ENCODE measurements at regions not wholly inside any gene's neighbourhood (a gene's known extent, or its start where the extent isn't known, plus 50 kb on each side); places are given as distances from the start of the nearest gene placed in this dataset.
"Not testable (repeated sequence)": the region's sequence is repeated elsewhere in the genome, so short reads cannot be mapped to it uniquely, and the experiment has no call there.

DNA sequence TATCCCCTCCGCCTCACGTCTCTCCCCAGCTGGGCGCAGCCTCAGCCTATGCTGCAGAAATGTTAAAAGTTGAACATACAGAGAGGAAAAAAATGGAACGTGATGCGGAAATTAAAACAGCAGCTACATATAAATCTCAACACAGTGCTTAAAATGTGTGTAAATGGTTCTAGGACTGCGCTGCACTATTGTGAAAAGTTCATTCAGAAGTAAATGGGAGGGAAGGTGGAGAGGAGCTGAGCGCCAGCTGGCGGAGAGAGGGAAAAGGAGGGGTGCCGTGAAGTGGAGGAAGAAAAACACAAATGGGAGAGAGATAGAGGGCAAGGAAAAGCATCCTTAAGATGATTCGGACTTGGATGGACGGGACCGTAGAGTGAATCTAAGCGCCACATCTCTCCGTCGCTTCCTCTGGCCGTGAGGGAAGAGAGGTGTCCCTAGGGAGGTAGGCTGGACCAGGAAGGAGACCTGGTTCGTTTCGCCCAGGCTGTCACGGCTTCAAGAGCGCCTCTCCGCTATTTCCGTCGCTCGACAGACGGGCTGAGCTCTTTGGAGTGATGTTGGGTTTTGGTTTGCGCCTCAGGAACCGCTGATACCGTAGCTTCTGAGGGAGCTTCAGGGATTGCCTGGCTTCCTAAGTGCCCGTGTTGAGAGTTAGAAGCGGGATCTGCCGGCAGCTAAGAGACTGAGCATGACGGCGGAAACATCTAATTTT is 113.7 kb downstream of the TRIM27 start:
- DNase-seq: no peak

DNA sequence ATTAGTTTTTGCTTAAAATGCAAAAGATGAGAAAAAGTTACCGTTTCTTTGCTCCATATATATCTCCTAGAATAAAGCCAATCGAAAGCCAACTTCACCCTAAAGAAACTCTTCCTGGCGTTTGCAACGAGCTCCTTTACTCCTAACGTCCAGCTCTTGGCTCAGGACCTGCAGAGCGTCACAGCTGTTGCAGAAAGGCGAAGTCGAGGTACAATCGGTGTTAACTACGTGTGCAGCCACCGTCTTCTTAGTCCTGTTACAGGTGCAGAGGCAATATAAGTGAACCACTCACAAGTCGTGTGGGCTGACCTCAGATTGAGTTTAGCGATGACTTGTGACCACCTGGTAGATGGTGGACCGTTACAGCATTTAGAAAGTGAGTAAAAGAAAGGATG is 113.1 kb downstream of the TRIM27 start:
- no peak for DNase-seq

DNA sequence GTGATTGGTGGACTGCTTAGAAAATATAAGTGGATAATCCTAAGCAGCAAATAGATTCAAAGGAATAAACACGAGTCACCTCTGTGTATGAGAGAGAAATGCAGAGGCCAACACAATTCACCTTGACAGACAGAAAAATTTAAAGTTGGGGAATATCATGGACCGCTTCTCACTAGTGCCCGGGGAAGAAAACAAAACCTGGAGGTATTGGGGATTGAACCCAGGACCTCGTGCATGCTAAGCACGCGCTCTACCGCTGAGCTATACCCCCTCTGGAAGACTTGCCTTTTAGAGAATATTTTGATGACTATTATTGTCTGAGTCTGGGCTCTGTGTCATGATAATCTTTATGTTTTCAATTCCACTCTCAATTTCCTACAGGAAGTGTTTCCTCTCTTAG is 111.9 kb downstream of the TRIM27 start:
- no peak for DNase-seq

DNA sequence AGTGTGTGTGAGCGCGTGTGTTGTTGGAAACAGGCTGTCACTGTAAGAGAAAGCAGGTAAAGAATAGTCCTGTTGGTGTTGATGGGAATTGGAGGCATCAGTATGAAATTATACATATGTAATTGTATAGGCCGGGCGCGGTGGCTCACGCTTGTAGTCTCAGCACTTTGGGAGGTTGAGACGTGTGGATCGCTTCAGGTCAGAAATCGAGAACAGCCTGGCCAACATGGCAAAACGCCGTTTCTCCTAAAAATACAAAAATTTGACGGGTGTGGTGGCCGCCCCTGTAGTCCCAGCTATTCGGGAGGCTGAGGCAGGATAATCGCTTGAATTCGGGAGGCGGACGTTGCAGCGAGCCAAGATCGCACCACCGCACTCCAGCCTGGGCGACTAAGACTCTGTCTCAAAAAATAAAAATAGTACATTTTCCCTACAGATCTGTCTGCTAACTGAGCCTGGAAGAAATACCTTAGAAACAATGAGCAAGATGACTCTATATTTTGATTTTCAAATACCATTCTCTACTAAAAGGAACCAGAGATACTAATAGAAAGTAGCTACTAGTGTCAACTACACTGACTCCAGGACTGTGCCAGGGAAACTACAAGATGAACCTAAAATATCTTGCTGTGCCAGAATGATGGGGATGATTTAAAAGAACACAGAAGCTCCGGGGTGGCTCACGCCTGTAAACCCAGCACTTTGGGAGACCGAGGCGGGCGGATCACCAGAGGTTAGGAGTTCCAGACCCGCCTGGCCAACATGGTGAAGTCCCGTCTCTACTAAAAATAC is 110.8 kb downstream of the TRIM27 start:
- DNase-seq: no peak

DNA sequence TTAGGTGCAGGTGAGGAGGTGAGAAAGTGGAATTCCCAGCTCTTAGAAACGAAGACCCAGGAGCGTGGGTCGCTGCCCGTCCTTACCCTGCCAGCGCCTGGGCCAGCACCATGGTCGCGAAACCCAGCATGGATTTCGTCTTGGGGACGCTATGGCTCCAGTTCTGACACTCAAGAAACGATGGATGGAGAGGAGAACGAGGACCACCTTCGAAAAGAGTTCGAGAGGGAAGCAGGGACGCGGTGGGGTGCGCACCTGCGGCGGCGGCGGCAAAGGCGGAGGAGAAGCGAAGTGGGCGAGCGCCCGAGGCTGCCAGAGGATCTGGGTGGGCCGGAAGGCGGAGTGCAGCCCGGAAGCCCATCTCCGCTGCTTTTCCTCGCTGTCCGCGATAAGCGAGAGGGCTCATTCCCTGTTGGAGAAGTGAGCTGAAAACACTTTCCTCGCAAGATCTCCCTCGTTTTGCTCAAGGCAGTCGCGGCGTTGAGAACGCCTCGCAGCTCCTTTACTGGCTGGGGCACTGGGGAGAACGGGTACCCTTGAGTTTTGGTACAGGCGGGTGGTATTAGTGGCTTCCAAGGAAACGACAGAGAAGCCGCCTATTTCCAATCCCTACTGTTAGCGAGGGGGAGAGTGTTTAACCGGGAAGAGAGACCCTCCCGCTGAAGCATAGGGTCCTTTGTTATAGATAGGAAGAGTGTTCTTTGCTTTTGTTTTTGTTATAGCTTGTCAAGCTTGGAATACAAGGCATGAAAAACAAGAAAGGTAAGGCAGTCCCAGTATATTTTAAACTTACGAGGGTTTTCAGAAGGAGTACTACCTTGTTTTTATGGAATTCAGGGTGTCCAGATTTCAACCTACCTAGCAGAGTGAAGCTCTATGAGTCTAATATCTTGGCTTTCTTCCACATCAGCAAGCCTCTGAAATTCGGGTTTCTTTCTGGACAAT is 109.5 kb downstream of the TRIM27 start:
- DNase-seq: no peak

DNA sequence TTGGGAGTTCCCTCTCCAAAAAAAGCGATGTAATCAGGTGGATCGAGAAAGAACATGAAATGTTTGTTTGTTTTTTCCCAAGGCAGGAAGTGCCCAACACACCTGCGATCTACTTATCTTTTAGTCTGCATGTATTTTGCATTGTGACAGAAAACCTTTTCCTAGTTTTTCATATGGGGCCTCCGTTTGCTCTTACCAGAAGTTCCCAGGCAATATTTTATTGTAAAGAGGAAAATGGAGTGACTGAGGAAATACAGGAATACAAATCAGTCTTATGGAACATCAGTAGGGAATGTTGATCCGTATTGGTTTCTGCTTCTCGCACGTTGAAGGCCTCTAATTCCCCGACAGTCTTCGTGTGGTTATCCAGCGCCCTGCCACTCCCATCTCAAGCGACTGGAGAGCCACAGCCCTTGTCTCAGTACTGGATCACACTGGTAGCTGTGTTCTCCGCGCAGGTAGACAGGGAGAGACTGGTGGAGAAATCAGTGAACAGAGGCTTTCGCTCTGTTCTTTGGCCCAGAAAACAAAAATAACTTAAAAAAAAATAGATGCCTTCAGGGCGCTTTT is 107.4 kb downstream of the TRIM27 start:
- DNase-seq: no peak

DNA sequence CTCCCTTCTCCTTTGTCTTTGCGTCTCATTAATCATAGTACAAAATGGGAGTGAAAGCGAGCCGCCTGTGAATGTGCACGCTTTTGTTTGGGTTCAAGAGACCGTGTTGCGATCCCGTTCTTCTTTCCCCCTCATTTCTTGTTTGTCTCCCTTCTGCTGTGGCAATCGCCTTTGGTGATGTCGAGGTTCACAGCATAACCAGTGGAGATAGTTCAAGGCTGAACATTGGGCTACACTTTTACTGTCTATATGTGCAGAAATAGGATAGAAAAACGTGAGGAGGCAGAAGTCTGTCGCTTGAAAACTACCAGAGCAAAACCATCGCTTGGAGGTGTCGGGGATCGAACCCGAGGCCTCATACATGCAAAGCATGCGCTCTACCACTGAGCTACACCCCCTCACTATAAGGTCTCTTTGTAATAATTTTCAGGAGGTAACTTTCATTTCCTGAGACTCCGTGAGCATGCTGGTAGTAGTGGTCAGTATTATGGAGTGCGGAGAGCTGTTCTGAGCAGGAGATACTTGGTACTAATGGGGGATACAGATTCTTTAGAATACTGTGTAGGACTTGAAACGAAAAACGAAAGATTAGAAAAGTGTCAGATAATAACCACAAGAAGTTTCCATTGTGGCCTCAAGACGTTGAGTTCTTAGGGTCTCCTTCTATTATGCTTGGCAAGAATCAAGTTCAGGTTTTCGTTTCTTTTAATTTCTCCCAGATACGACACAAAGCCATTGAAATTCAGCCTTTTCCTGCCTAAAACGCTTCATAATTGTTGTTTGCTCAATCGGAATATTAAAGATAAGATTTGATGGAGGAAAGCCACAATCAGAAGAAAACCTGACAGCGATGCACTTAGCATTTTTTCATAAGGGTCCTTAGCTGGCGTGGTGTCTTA is 106.6 kb downstream of the TRIM27 start:
- no peak for DNase-seq

DNA sequence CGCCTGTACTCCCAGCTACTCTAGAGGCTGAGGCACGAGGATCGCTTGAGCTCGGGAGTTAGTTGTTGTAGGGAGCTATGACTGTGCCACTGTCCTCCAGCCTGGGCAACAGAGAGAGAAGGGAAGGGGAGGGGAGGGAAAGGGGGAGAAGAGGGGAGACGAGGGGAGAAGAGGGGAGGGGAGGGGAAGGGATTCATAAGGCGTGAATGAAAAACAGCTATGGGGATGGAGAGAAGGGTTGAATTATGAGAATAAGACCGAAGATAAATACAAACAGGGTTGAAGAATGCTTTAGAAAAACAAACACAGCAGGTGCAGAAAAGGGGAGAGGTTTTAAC is 106.0 kb downstream of the TRIM27 start:
- DNase-seq: no peak

DNA sequence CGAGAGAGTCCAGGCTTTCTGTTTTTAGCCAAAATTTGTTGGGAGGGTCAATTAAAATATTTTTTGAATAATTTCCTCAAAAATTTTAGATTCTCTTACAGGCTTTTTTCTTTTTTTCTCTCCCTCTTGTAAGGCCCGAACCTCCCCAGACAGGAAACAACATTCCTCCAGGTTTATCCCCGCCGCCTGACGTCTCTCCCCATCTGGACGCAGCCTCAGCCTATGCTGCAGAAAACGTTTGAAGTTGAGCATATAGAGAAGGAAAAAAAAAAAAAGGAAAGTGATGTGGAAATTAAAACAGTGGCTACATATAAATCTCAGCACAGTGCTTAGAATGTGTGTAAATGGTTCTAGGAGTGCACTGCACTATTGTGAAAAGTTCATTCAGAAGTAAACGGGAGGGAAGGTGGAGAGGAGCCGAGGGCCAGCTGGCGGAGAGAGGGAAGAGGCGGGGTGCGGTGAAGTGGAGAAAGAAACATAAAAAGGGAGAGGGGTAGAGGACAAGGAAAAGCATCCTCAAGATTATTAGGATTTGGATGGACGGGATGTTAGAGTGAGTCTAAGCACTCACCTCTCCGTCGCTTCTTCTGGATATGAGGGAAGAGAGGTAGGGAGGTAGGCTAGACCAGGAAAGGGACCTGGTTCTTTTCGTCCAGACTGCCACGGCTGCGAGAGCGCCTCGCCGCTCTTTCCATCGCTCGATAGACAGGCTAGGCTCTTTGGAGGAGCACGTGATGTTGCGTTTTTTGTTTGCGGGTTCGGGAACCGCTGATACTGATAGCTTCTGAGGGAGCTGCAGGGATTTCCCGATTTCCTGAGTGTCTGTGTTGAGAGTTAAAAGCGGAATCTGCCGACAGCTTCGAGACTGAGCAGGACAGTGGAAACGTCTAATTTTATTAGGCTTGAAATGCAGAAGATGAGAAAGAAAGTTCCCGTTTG is 98.7 kb downstream of the TRIM27 start:
- DNase-seq: no peak

DNA sequence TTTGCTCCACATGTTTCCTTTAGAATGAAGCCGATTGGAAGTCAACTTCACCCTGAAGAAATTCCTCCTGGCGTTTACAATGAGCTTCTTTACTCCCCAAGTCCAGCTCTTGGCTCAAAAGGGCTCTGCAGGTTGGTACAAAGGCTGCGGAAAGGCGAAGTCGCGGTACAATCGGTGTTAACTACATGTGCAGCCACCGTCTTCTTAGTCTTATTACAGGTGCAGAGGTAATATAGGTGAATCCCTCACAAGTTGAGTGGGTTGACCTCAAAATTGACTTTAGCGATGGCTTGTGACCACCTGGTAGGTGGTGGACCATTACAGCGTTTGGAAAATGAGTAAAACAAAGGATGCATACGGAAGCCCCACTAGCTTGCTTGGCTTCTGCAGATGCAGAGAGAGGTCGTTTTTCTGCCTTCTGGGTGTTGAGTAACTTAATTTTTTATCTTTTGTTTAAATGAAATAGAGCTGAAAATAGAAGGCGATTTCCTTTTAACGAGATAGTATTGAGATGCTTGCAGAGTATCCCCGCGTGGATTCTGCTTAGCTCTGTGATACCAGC is 98.0 kb downstream of the TRIM27 start:
- no peak for DNase-seq

DNA sequence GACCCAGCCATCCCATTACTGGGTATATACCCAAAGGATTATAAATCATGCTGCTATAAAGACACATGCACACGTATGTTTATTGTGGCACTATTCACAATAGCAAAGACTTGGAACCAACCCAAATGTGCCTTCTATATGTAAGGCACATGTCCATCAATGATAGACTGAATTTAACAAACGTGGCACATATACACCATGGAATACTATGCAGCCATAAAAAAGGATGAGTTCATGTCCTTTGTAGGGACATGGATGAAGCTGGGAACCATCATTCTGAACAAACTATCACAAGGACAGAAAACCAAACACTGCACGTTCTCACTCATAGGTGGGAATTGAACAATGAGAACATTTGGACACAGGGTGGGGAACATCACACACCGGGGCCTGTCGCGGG is 92.1 kb downstream of the TRIM27 start:
- DNase-seq: not testable (repeated sequence)

DNA sequence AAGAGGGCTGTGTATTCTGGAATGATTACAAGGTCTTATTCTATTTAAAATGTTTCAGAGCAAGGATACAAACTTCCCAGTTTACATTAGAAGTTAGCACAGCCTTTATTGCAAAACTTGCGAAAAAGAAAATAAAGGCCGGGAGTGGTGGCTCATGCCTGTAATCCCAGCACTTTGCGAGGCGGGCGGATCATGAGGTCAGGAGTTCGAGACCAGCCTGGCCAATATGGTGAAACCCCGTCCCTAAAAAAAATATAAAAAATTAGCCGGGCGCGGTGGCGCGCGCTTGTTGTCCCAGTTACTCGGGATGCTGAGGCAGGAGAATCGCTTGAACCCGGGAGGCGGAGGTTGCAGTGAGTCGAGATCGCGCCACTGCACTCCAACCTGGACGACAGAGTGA is 87.1 kb downstream of the TRIM27 start:
- DNase-seq: not testable (repeated sequence)

DNA sequence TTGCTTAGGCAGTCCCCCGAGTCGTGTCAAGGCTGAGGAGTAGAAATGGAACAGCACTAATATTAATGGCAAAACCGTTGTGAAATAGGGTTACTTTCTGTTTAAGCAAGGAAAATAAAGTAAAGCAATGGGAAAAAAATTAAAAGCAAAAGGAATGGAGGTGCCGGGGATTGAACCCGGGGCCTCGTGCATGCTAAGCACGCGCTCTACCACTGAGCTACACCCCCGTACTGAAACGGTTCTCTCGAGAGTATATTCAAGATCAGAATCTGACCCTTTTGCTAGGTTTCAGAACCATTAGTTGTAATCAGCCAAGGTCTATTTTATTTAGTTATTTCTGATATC is 85.5 kb downstream of the TRIM27 start:
- DNase-seq: peak; percentile 89

DNA sequence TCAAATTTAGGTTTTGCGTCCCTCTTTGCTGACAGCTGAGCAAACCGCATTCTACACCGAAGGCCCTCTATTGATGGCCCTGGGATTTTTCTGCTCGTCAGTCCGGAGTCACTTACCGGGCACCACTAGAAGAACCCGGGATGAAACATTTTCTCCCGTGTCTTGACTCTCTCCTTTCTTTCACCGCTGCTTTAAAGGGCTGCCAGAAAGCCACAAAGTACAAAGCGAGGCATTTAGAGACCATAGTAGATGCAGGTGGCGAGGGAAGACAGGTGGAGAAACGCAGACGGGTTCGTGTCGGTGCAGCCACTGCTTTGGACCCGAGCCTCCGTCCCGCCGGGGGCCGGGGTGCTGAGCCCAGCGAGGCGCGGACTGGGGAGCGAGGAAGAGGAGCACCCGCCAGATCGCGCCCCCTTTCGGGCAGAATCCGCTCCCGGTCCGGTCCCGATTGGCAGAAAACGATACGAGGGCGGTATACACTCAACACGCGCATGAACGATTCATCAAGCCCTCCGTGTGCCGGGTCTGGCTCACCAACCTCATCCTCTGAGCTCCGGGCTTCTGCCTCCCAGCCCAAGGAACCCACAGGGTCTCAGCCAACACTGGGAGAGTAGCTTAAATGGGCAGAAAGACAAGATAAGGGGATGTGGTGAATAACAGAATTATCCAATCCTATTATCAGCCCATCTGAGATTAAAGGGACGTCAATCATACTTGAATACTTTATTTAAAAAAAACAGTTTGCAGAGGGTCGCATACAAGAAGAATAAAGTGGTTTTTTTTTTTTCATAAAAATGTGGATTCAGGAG is 84.9 kb downstream of the TRIM27 start:
- DNase-seq: peak; percentile 85

DNA sequence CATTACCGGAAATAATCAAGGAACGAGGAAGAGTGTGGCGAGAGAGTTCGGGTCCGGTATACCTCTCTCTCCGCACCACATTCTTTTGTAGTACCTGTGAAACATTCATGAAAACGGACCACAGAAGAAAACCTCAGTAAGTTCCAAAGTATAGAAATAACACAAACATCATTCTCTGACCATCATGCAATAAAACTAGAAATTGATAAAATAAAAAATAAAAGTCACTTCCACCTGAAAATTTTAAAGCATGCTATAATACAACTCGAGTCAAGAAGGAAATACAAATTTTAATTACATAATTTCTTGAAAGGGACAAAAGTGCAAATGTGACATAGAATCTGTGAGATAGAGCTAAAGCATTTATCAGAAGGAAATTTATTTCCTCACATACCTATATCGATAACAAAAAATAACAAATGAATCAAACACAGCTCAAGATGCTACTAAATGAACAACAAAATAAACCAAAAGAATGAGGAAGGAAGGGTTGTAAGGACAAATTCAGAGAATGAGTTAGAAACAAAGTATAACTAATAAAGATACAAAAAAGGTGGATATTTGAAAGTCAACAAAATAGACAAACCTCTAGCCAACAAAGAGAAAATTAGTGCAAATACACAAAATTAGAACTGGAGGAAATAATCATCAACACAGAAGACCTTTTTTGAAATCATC is 84.2 kb downstream of the TRIM27 start:
- no peak for DNase-seq

DNA sequence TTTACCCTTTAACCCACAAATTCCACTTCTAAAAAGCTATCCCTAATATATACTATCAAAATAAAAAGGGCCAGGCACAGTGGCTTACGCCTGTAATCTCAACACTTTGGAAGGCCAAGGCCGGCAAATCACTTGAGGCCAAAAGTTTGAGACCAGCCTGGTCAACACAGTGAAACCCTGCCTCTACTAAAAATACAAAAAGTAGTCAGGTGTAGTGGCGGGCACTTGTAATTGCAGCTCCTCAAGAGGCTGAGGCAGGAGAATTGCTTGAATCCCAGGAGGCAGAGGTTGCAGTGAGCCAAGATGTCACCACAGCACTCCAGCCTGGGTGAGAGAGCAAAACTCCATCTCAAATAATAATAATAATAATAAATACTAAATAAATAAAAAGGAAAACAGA is 82.5 kb downstream of the TRIM27 start:
- no peak for DNase-seq

DNA sequence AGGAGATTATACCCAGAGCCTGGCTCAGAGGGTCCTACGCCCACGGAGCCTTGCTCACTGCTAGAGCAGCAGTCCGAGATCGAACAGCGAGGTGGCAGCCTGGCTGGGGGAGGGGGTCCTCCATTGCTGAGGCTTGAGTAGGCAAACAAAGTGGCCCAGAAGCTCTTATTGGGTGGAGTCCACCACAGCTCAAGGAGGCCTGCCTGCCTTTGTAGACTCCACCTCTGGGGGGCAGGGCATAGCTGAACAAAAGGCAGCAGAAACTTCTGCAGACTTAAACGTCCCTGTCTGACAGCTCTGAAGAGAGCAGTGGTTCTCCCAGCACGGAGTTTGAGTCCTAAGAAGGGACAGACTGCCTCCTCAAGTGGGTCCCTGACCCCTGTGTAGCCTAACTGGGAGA is 75.0 kb downstream of the TRIM27 start:
- peak; percentile 64 for DNase-seq

Data from CD4-positive, alpha-beta T cell treated with Interleukin-12 subunit alpha and Interleukin-12 subunit beta, for 1 hour (primary cell).